Keratinocyte (primary cell): ENCODE measurements at regions not wholly inside any gene's neighbourhood (a gene's known extent, or its start where the extent isn't known, plus 50 kb on each side); places are given as distances from the start of the nearest gene placed in this dataset.

Experiments
- DNase-seq: peaks from one replicate; pipeline ENCODE4 v3.0.0-alpha.2; 2011; ENCODE audit warnings: low read depth, missing footprints, low spot score
- FAIRE-seq: peaks from 2 replicates; lab custom pipeline; 2011; peaks lifted over from hg19 to GRCh38; lab: Jason Lieb, UNC
- H2AFZ ChIP-seq: 2 replicates; pipeline ENCODE4 v1.6.0; 2012; ENCODE audit warnings: low read length, control low read depth, inconsistent platforms; ENCODE audit not compliant: control insufficient read depth
- H3K27ac ChIP-seq: 2 replicates; pipeline ENCODE4 v1.5.1; 2011; ENCODE audit warnings: low read length; ENCODE audit not compliant: control insufficient read depth, insufficient read depth
- H3K27me3 ChIP-seq: 3 replicates; pipeline ENCODE4 v1.6.0; 2011; ENCODE audit warnings: low read length; ENCODE audit not compliant: control insufficient read depth, insufficient read depth; ENCODE audit errors: extremely low read depth
- H3K36me3 ChIP-seq, 2 experiments: 2 replicates in 1 of 2; 3 replicates in 1 of 2; pipeline ENCODE4 v1.5.1; 2011; ENCODE audit warnings: low read length in 2 of 2, mild to moderate bottlenecking in 1 of 2; ENCODE audit not compliant: control insufficient read depth in 2 of 2, insufficient read depth in 2 of 2; ENCODE audit errors: extremely low read depth in 1 of 2
- H3K4me1 ChIP-seq: 3 replicates; pipeline ENCODE4 v1.5.1; 2011; ENCODE audit warnings: low read length; ENCODE audit not compliant: control insufficient read depth, insufficient read depth; ENCODE audit errors: extremely low read depth
- H3K4me2 ChIP-seq: 3 replicates; pipeline ENCODE4 v1.6.0; 2011; ENCODE audit warnings: low read depth, low read length; ENCODE audit not compliant: control insufficient read depth, insufficient read depth; ENCODE audit errors: extremely low read depth
- H3K4me3 ChIP-seq, 3 experiments: fragments of 200-600 bp in 1 of 3; sonication (generic) in 1 of 3; 2 replicates in 2 of 3; 3 replicates in 1 of 3; pipeline ENCODE4 v1.5.1; 2011 to 2016; ENCODE audit warnings: low read length in 3 of 3, mild to moderate bottlenecking in 3 of 3, control low read depth in 2 of 3, inconsistent platforms in 1 of 3, low read depth in 1 of 3, mixed read lengths in 1 of 3, mixed run types in 1 of 3, moderate library complexity in 1 of 3; ENCODE audit not compliant: control insufficient read depth in 2 of 3, insufficient read depth in 2 of 3; ENCODE audit errors: extremely low read depth in 1 of 3
- H3K79me2 ChIP-seq: 2 replicates; pipeline ENCODE4 v1.6.0; 2012; ENCODE audit warnings: low read length; ENCODE audit not compliant: control insufficient read depth, insufficient read depth
- H3K9ac ChIP-seq: 3 replicates; pipeline ENCODE4 v1.6.0; 2011; ENCODE audit warnings: low read length; ENCODE audit not compliant: control insufficient read depth, insufficient read depth; ENCODE audit errors: extremely low read depth
- H3K9me1 ChIP-seq: 3 replicates; pipeline ENCODE4 v1.6.0; 2011; ENCODE audit warnings: low read length; ENCODE audit not compliant: control insufficient read depth, insufficient read depth; ENCODE audit errors: extremely low read depth
- H3K9me3 ChIP-seq: 2 replicates; pipeline ENCODE4 v1.5.1; 2012; ENCODE audit warnings: low read depth, low read length; ENCODE audit not compliant: control insufficient read depth
- H4K20me1 ChIP-seq: 3 replicates; pipeline ENCODE4 v1.6.0; 2011; ENCODE audit warnings: low read length; ENCODE audit not compliant: control insufficient read depth, insufficient read depth; ENCODE audit errors: extremely low read depth
- CTCF ChIP-seq, 3 experiments: IDR thresholded peaks in 1 of 3; conservative IDR thresholded peaks in 1 of 3; optimal IDR thresholded peaks in 1 of 3; 2 replicates in 2 of 3; 3 replicates in 1 of 3; pipeline versions ENCODE3 to v1.5.1; 2011; ENCODE audit warnings: low read length in 3 of 3, mild to moderate bottlenecking in 3 of 3, moderate library complexity in 2 of 3, control low read depth in 1 of 3, inconsistent platforms in 1 of 3; ENCODE audit not compliant: insufficient read depth in 2 of 3; ENCODE audit errors: extremely low read depth in 1 of 3
- EZH2 ChIP-seq: IDR thresholded peaks from one replicate; pipeline ENCODE4 v1.6.1; 2012; ENCODE audit warnings: inconsistent platforms, mild to moderate bottlenecking, low read length, moderate library complexity
- dilution Hi-C: fragments of 300-500 bp; cut with MboI; formaldehyde crosslinking; loops from one replicate; pipeline ENCODE4 v1.7.0; 2020; ENCODE audit warnings: low sequenced_read_pairs; ENCODE audit not compliant: extremely low pct_ligation_motif_present

GRCh38 chr20:22758815-22759214 lies 174.4 kb upstream of the FOXA2 start:
- FAIRE-seq (peak; percentile 17), DNase-seq (no peak)
- no peak overlapping the region for H2AFZ ChIP-seq
- H3K9me3 ChIP-seq: no peaks in the 10 kb centered on the region
- no peaks in the 10 kb centered on the region for H3K9me1 ChIP-seq
- no peak overlapping the region for H3K4me2 ChIP-seq
- dilution Hi-C loops: no loop called here
- H4K20me1 ChIP-seq: no peaks in the 10 kb centered on the region
- H3K4me1 ChIP-seq: peaks cover 28% of the 10 kb centered on the region
- H3K36me3 ChIP-seq: no peaks in the 10 kb centered on the region
- no peak for TF ChIP-seq CTCF (optimal IDR thresholded peaks at IDR 0.05 in 1 of 3, IDR thresholded peaks at IDR 0.05 in 1 of 3, conservative IDR thresholded peaks at IDR 0.05 in 1 of 3; ENCODE audit: extremely low read depth in 1 of 3, insufficient read depth in 2 of 3, low read length in 3 of 3)
- TF ChIP-seq EZH2: no peak
- H3K4me3 ChIP-seq: no peak overlapping the region
- H3K27me3 ChIP-seq: no peaks in the 10 kb centered on the region
- H3K9ac ChIP-seq: no peak overlapping the region
- H3K27ac ChIP-seq: no peak overlapping the region
- H3K79me2 ChIP-seq: no peaks in the 10 kb centered on the region

- DNase-seq: peak; percentile 97
- Histone ChIP-seq H3K79me2 (no peaks in the 10 kb centered on the region), H3K9me3 (no peaks in the 10 kb centered on the region), H3K27ac (peak overlapping the region; percentile 89), H3K4me1 (peaks cover 36% of the 10 kb centered on the region), H3K4me2 (peak overlapping the region; percentile 39), H4K20me1 (no peaks in the 10 kb centered on the region), H3K9ac (peak overlapping the region; percentile 60), H2AFZ (peak overlapping the region; percentile 65), H3K36me3 (no peaks in the 10 kb centered on the region), H3K4me3 (peak overlapping the region; percentile 23 to 47 (median 28)), H3K9me1 (no peaks in the 10 kb centered on the region), H3K27me3 (no peaks in the 10 kb centered on the region)
- FAIRE-seq: no peak
- no peak for TF ChIP-seq EZH2
- TF ChIP-seq CTCF (optimal IDR thresholded peaks at IDR 0.05 in 1 of 3, IDR thresholded peaks at IDR 0.05 in 1 of 3, conservative IDR thresholded peaks at IDR 0.05 in 1 of 3; ENCODE audit: extremely low read depth in 1 of 3, insufficient read depth in 2 of 3, low read length in 3 of 3): no peak
- dilution Hi-C loops: no loop called here
These were observed 178.3 kb upstream of the FOXA2 start for GRCh38 chr20:22762576-22763256.
